Rectal smooth muscle tissue (tissue), 1 donor: ENCODE measurements at regions not wholly inside any gene's neighbourhood (a gene's known extent, or its start where the extent isn't known, plus 50 kb on each side); places are given as distances from the start of the nearest gene placed in this dataset.

Experiments used
- H3K27ac ChIP-seq: one replicate; pipeline ENCODE4 v1.7.0; 2013; ENCODE audit warnings: low read depth, low read length, inconsistent platforms
- H3K27me3 ChIP-seq: one replicate; pipeline ENCODE4 v1.7.0; 2013; ENCODE audit warnings: low read length; ENCODE audit not compliant: control insufficient read depth, insufficient read depth
- H3K36me3 ChIP-seq: one replicate; pipeline ENCODE4 v1.7.0; 2013; ENCODE audit warnings: low read length; ENCODE audit not compliant: control insufficient read depth, insufficient read depth
- H3K4me1 ChIP-seq: one replicate; pipeline ENCODE4 v1.7.0; 2013; ENCODE audit warnings: low read length; ENCODE audit not compliant: control insufficient read depth, insufficient read depth
- H3K4me3 ChIP-seq: one replicate; pipeline ENCODE4 v1.7.0; 2013; ENCODE audit warnings: low read length
- H3K9ac ChIP-seq: one replicate; pipeline ENCODE4 v1.7.0; 2013; ENCODE audit warnings: low read length

GRCh38 chr2:167450364-167450763, 562.1 kb downstream of the XIRP2 start:
- H3K4me1 ChIP-seq = no peaks in the 10 kb centered on the region
- no peaks in the 10 kb centered on the region for H3K36me3 ChIP-seq
- no peak overlapping the region for H3K4me3 ChIP-seq
- no peak overlapping the region for H3K27ac ChIP-seq
- H3K9ac ChIP-seq = no peak overlapping the region
- H3K27me3 ChIP-seq = no peaks in the 10 kb centered on the region

- Histone ChIP-seq H3K4me1 (no peaks in the 10 kb centered on the region), H3K27ac (no peak overlapping the region), H3K4me3 (no peak overlapping the region), H3K27me3 (no peaks in the 10 kb centered on the region), H3K9ac (no peak overlapping the region), H3K36me3 (no peaks in the 10 kb centered on the region)
These were observed 552.1 kb downstream of the XIRP2 start for GRCh38 chr2:167440382-167440781.

- Histone ChIP-seq H3K27ac (no peak overlapping the region), H3K9ac (no peak overlapping the region), H3K4me3 (no peak overlapping the region), H3K27me3 (no peaks in the 10 kb centered on the region), H3K4me1 (no peaks in the 10 kb centered on the region), H3K36me3 (no peaks in the 10 kb centered on the region)
These were observed 549.9 kb downstream of the XIRP2 start for GRCh38 chr2:167438206-167438605.

- H3K4me1 ChIP-seq = no peaks in the 10 kb centered on the region
- no peaks in the 10 kb centered on the region for H3K36me3 ChIP-seq
- no peak overlapping the region for H3K27ac ChIP-seq
- H3K4me3 ChIP-seq = no peak overlapping the region
- no peak overlapping the region for H3K9ac ChIP-seq
- no peaks in the 10 kb centered on the region for H3K27me3 ChIP-seq
These were observed 543.7 kb downstream of the XIRP2 start for GRCh38 chr2:167431949-167432348.

GRCh38 chr2:167430447-167430846, 542.2 kb downstream of the XIRP2 start:
- H3K4me3 ChIP-seq = no peak overlapping the region

GRCh38 chr2:167424803-167425755, 536.8 kb downstream of the XIRP2 start:
- no peaks in the 10 kb centered on the region for H3K36me3 ChIP-seq
- H3K4me1 ChIP-seq = peaks cover 9% of the 10 kb centered on the region
- H3K9ac ChIP-seq = no peak overlapping the region
- no peak overlapping the region for H3K4me3 ChIP-seq
- no peaks in the 10 kb centered on the region for H3K27me3 ChIP-seq
- no peak overlapping the region for H3K27ac ChIP-seq

More at GRCh38 chr2:167430447-167430846, 542.2 kb downstream of the XIRP2 start:
- Histone ChIP-seq H3K27ac (no peak overlapping the region), H3K4me1 (no peaks in the 10 kb centered on the region), H3K9ac (no peak overlapping the region), H3K36me3 (no peaks in the 10 kb centered on the region), H3K27me3 (no peaks in the 10 kb centered on the region)

GRCh38 chr2:167424221-167424620, 535.9 kb downstream of the XIRP2 start:
- Histone ChIP-seq H3K27ac (no peak overlapping the region), H3K4me3 (no peak overlapping the region), H3K36me3 (no peaks in the 10 kb centered on the region), H3K4me1 (peaks cover 11% of the 10 kb centered on the region), H3K9ac (no peak overlapping the region), H3K27me3 (no peaks in the 10 kb centered on the region)

GRCh38 chr2:167423731-167424130, 535.5 kb downstream of the XIRP2 start:
- Histone ChIP-seq H3K27me3 (no peaks in the 10 kb centered on the region), H3K9ac (no peak overlapping the region), H3K4me1 (peaks cover 11% of the 10 kb centered on the region), H3K36me3 (no peaks in the 10 kb centered on the region), H3K27ac (no peak overlapping the region), H3K4me3 (no peak overlapping the region)

- H3K9ac ChIP-seq = no peak overlapping the region
- no peak overlapping the region for H3K4me3 ChIP-seq
- H3K36me3 ChIP-seq = no peaks in the 10 kb centered on the region
- H3K4me1 ChIP-seq = peaks cover 11% of the 10 kb centered on the region
- H3K27ac ChIP-seq = peak overlapping the region; percentile 69
- H3K27me3 ChIP-seq = no peaks in the 10 kb centered on the region
These were observed 531.9 kb downstream of the XIRP2 start for GRCh38 chr2:167420211-167420610.

- H3K27me3 ChIP-seq = no peaks in the 10 kb centered on the region
- H3K9ac ChIP-seq = no peak overlapping the region
- peaks cover 3% of the 10 kb centered on the region for H3K4me1 ChIP-seq
- H3K36me3 ChIP-seq = no peaks in the 10 kb centered on the region
- H3K27ac ChIP-seq = no peak overlapping the region
- no peak overlapping the region for H3K4me3 ChIP-seq
These were observed 526.8 kb downstream of the XIRP2 start for GRCh38 chr2:167415068-167415467.

GRCh38 chr2:167411367-167411766, 523.1 kb downstream of the XIRP2 start:
- H3K27me3 ChIP-seq = no peaks in the 10 kb centered on the region

GRCh38 chr2:167406558-167406957, 518.3 kb downstream of the XIRP2 start:
- H3K9ac ChIP-seq = no peak overlapping the region
- no peak overlapping the region for H3K27ac ChIP-seq
- H3K4me3 ChIP-seq = no peak overlapping the region
- H3K4me1 ChIP-seq = no peaks in the 10 kb centered on the region
- no peaks in the 10 kb centered on the region for H3K36me3 ChIP-seq
- no peaks in the 10 kb centered on the region for H3K27me3 ChIP-seq

More at GRCh38 chr2:167411367-167411766, 523.1 kb downstream of the XIRP2 start:
- Histone ChIP-seq H3K27ac (no peak overlapping the region), H3K4me1 (no peaks in the 10 kb centered on the region), H3K4me3 (no peak overlapping the region), H3K36me3 (no peaks in the 10 kb centered on the region), H3K9ac (no peak overlapping the region)
